H4 (cell line): ENCODE measurements at regions not wholly inside any gene's neighbourhood (a gene's known extent, or its start where the extent isn't known, plus 50 kb on each side); places are given as distances from the start of the nearest gene placed in this dataset.

Experiments used
- DNase-seq: peaks from one replicate; pipeline ENCODE4 v3.0.0-alpha.2; 2015; ENCODE audit warnings: low spot score

GRCh38 chr3:63207066-63207590 lies 71.0 kb upstream of the SYNPR start:
- no peak for DNase-seq

GRCh38 chr3:63228087-63228486 lies 50.0 kb upstream of the SYNPR start:
- DNase-seq = no peak
